ENCODE measurements at regions not wholly inside any gene's neighbourhood (a gene's known extent, or its start where the extent isn't known, plus 50 kb on each side); places are given as distances from the start of the nearest gene placed in this dataset.

- Histone ChIP-seq H3K9ac (no peak overlapping the region), H2AFZ (ENCODE audit: low read depth) (no peak overlapping the region), H3K9me2 (no peaks in the 10 kb centered on the region), H3K4me2 (no peak overlapping the region), H4K20me1 (ENCODE audit: insufficient read depth) (no peaks in the 10 kb centered on the region), H3K9me3 (no peaks in the 10 kb centered on the region), H3F3A (replicated peaks; ENCODE audit: insufficient read depth) (no peaks in the 10 kb centered on the region), H3K79me2 (ENCODE audit: insufficient read depth) (no peaks in the 10 kb centered on the region), H3K4me1 (ENCODE audit: control insufficient read depth in 1 of 2, insufficient read depth in 2 of 2, low read depth in 1 of 2, low read length in 1 of 2) (no peaks in the 10 kb centered on the region), H3K36me3 (replicated peaks in 1 of 2; ENCODE audit: control insufficient read depth in 1 of 2, insufficient read depth in 2 of 2, low read length in 1 of 2) (no peaks in the 10 kb centered on the region), H3K27me3 (ENCODE audit: insufficient read depth) (no peaks in the 10 kb centered on the region), H3K4me3 (ENCODE audit: low read depth in 2 of 2, low read length in 1 of 2) (no peak overlapping the region), H3K27ac (ENCODE audit: low read depth in 2 of 2, low read length in 1 of 2) (no peak overlapping the region)
- TF ChIP-seq SMC3 (IDR thresholded peaks at IDR 0.05; ENCODE audit: low read depth, low read length), result no peak
- TF ChIP-seq NRF1 (IDR thresholded peaks at IDR 0.05; ENCODE audit: low read depth, low read length), result no peak
- no peak for TF ChIP-seq PBX3 (IDR thresholded peaks at IDR 0.05)
- TF ChIP-seq FOSL2 (IDR thresholded peaks at IDR 0.05; ENCODE audit: borderline replicate concordance, low read depth), result no peak
- no peak for TF ChIP-seq SIN3A (IDR thresholded peaks at IDR 0.05; ENCODE audit: borderline replicate concordance, low read depth, low read length)
- TF ChIP-seq MAX (IDR thresholded peaks at IDR 0.05; ENCODE audit: low read depth), result no peak
- no peak for TF ChIP-seq POLR2AphosphoS5 (IDR thresholded peaks at IDR 0.05; ENCODE audit: low read depth, low read length)
- TF ChIP-seq ELF1 (IDR thresholded peaks at IDR 0.05), result no peak
- TF ChIP-seq EZH2phosphoT487 (IDR thresholded peaks at IDR 0.05; ENCODE audit: borderline replicate concordance, low read depth), result no peak
- TF ChIP-seq RAD21 (IDR thresholded peaks at IDR 0.05; ENCODE audit: low read length), result no peak
- no peak for DNase-seq
- 86% methylated on average over 2 of the region's 2 CpGs for WGBS (ENCODE audit: low lambda C conversion rate)
- POLR2A ChIA-PET, result no interaction called here
- CTCF ChIA-PET, result no interaction called here
Measured at GRCh38 chr9:16307626-16308195, 562.8 kb downstream of the BNC2 start.

GRCh38 chr9:16308645-16309044 is 561.8 kb downstream of the BNC2 start:
- H3K36me3 ChIP-seq (replicated peaks in 1 of 2; ENCODE audit: control insufficient read depth in 1 of 2, insufficient read depth in 2 of 2, low read length in 1 of 2), result no peaks in the 10 kb centered on the region
- CTCF ChIA-PET, result no interaction called here
- no peaks in the 10 kb centered on the region for H3K9me2 ChIP-seq
- DNase-seq, result no peak
- H3K79me2 ChIP-seq (ENCODE audit: insufficient read depth), result no peaks in the 10 kb centered on the region
- no peak overlapping the region for H3K4me3 ChIP-seq (ENCODE audit: low read depth in 2 of 2, low read length in 1 of 2)
- POLR2A ChIA-PET, result no interaction called here
- H3K4me1 ChIP-seq (ENCODE audit: control insufficient read depth in 1 of 2, insufficient read depth in 2 of 2, low read depth in 1 of 2, low read length in 1 of 2), result no peaks in the 10 kb centered on the region
- H2AFZ ChIP-seq (ENCODE audit: low read depth), result no peak overlapping the region
- no peaks in the 10 kb centered on the region for H3K27me3 ChIP-seq (ENCODE audit: insufficient read depth)
- no peaks in the 10 kb centered on the region for H3F3A ChIP-seq (replicated peaks; ENCODE audit: insufficient read depth)
- no peaks in the 10 kb centered on the region for H4K20me1 ChIP-seq (ENCODE audit: insufficient read depth)
- H3K4me2 ChIP-seq, result no peak overlapping the region
- no peak overlapping the region for H3K27ac ChIP-seq (ENCODE audit: low read depth in 2 of 2, low read length in 1 of 2)
- H3K9me3 ChIP-seq, result no peaks in the 10 kb centered on the region
- no peak for TF ChIP-seq JUND (IDR thresholded peaks at IDR 0.05)
- TF ChIP-seq REST (IDR thresholded peaks at IDR 0.05; ENCODE audit: low read depth, low read length), result no peak
- no peak for TF ChIP-seq EP300 (IDR thresholded peaks at IDR 0.05; ENCODE audit: borderline replicate concordance in 1 of 2, low read depth in 1 of 2, low read length in 1 of 2)
- no peak for TF ChIP-seq EZH2phosphoT487 (IDR thresholded peaks at IDR 0.05; ENCODE audit: borderline replicate concordance, low read depth)
- TF ChIP-seq ELF1 (IDR thresholded peaks at IDR 0.05), result no peak
- TF ChIP-seq CHD2 (IDR thresholded peaks at IDR 0.05; ENCODE audit: low read length, partially characterized antibody), result no peak
- TF ChIP-seq SIN3A (IDR thresholded peaks at IDR 0.05; ENCODE audit: borderline replicate concordance, low read depth, low read length), result no peak
- no peak for TF ChIP-seq SMC3 (IDR thresholded peaks at IDR 0.05; ENCODE audit: low read depth, low read length)
- TF ChIP-seq RCOR1 (IDR thresholded peaks at IDR 0.05; ENCODE audit: low read length), result no peak
- TF ChIP-seq ZBTB33 (IDR thresholded peaks at IDR 0.05; ENCODE audit: borderline replicate concordance, low read depth), result no peak
- no peak for TF ChIP-seq IRF3 (IDR thresholded peaks at IDR 0.05; ENCODE audit: low read depth, low read length)
- TF ChIP-seq MAX (IDR thresholded peaks at IDR 0.05; ENCODE audit: low read depth), result no peak
- TF ChIP-seq MXI1 (IDR thresholded peaks at IDR 0.05; ENCODE audit: low read depth, low read length), result no peak
- TF ChIP-seq FOSL2 (IDR thresholded peaks at IDR 0.05; ENCODE audit: borderline replicate concordance, low read depth), result no peak
- 74% methylated on average over 5 of the region's 5 CpGs for WGBS (ENCODE audit: low lambda C conversion rate)
- H3K9ac ChIP-seq, result no peak overlapping the region

Data from SK-N-SH (cell line).